ENCODE measurements at regions not wholly inside any gene's neighbourhood (a gene's known extent, or its start where the extent isn't known, plus 50 kb on each side); places are given as distances from the start of the nearest gene placed in this dataset.

GRCh38 chr1:106325600-106325999 is 730.9 kb upstream of the PRMT6 start:
- Histone ChIP-seq H3K4me3 (no peak overlapping the region), H3K36me3 (no peaks in the 10 kb centered on the region), H3K27me3 (ENCODE audit: low read depth) (no peaks in the 10 kb centered on the region), H3K27ac (replicated peaks) (no peak overlapping the region), H3K9me3 (replicated peaks) (no peaks in the 10 kb centered on the region), H3K4me1 (no peaks in the 10 kb centered on the region)
- TF ChIP-seq CTCF (IDR thresholded peaks at IDR 0.05; ENCODE audit: borderline replicate concordance), result no peak
- DNase-seq, result no peak
- intact Hi-C loops (cut with micrococcal nuclease), result no loop called here

- no peak for DNase-seq
- Histone ChIP-seq H3K36me3 (no peaks in the 10 kb centered on the region), H3K27me3 (ENCODE audit: low read depth) (no peaks in the 10 kb centered on the region), H3K4me1 (no peaks in the 10 kb centered on the region), H3K4me3 (no peak overlapping the region), H3K9me3 (replicated peaks) (peaks cover 27% of the 10 kb centered on the region), H3K27ac (replicated peaks) (no peak overlapping the region)
- intact Hi-C loops (cut with micrococcal nuclease), result no loop called here
- no peak for TF ChIP-seq CTCF (IDR thresholded peaks at IDR 0.05; ENCODE audit: borderline replicate concordance)
These were observed 712.0 kb upstream of the PRMT6 start for GRCh38 chr1:106344494-106344893.

- Histone ChIP-seq H3K27ac (replicated peaks) (no peak overlapping the region), H3K9me3 (replicated peaks) (peaks cover 38% of the 10 kb centered on the region), H3K4me3 (no peak overlapping the region), H3K36me3 (no peaks in the 10 kb centered on the region), H3K27me3 (ENCODE audit: low read depth) (no peaks in the 10 kb centered on the region), H3K4me1 (no peaks in the 10 kb centered on the region)
- no peak for TF ChIP-seq CTCF (IDR thresholded peaks at IDR 0.05; ENCODE audit: borderline replicate concordance)
- no peak for DNase-seq
- intact Hi-C loops (cut with micrococcal nuclease), result no loop called here
These were observed 696.2 kb upstream of the PRMT6 start for GRCh38 chr1:106360252-106360651.

- Histone ChIP-seq H3K4me1 (no peaks in the 10 kb centered on the region), H3K27ac (replicated peaks) (no peak overlapping the region), H3K4me3 (no peak overlapping the region), H3K27me3 (ENCODE audit: low read depth) (no peaks in the 10 kb centered on the region), H3K9me3 (replicated peaks) (peaks cover 10% of the 10 kb centered on the region), H3K36me3 (no peaks in the 10 kb centered on the region)
- intact Hi-C loops (cut with micrococcal nuclease), result no loop called here
- no peak for TF ChIP-seq CTCF (IDR thresholded peaks at IDR 0.05; ENCODE audit: borderline replicate concordance)
- no peak for DNase-seq
These were observed 689.7 kb upstream of the PRMT6 start for GRCh38 chr1:106366627-106367319.

GRCh38 chr1:106378261-106378660 is 678.2 kb upstream of the PRMT6 start:
- Histone ChIP-seq H3K27ac (replicated peaks) (no peak overlapping the region), H3K9me3 (replicated peaks) (peaks cover 11% of the 10 kb centered on the region), H3K4me3 (no peak overlapping the region), H3K27me3 (ENCODE audit: low read depth) (no peaks in the 10 kb centered on the region), H3K36me3 (no peaks in the 10 kb centered on the region), H3K4me1 (no peaks in the 10 kb centered on the region)
- intact Hi-C loops (cut with micrococcal nuclease), result no loop called here
- DNase-seq, result no peak
- TF ChIP-seq CTCF (IDR thresholded peaks at IDR 0.05; ENCODE audit: borderline replicate concordance), result no peak

Measured in left ventricle myocardium inferior (tissue), 1 donor.